Thymus (tissue), 11 donors: ENCODE measurements at regions not wholly inside any gene's neighbourhood (a gene's known extent, or its start where the extent isn't known, plus 50 kb on each side); places are given as distances from the start of the nearest gene placed in this dataset.

ENCODE experiments used
- DNase-seq, 9 donors: peaks; one replicate each; pipeline ENCODE4 v3.0.0-alpha.2; 2013; ENCODE audit warnings: low spot score in 9 of 9, low read depth in 6 of 9, missing footprints in 1 of 9
- H3K27ac ChIP-seq, 2 donors: one replicate each; pipeline ENCODE4 v1.5.1; 2013; ENCODE audit warnings: control low read depth in 1 of 2, low read depth in 1 of 2, low read length in 1 of 2, mild to moderate bottlenecking in 1 of 2, moderate library complexity in 1 of 2
- H3K27me3 ChIP-seq, 2 donors: one replicate each; pipeline ENCODE4 v1.5.1; 2013; ENCODE audit warnings: low read length in 1 of 2; ENCODE audit not compliant: control insufficient read depth in 2 of 2, insufficient read depth in 1 of 2
- H3K36me3 ChIP-seq, 2 donors: one replicate each; pipeline ENCODE4 v1.5.1; 2013; ENCODE audit warnings: low read length in 1 of 2, mild to moderate bottlenecking in 1 of 2, moderate library complexity in 1 of 2; ENCODE audit not compliant: control insufficient read depth in 2 of 2, insufficient read depth in 2 of 2
- H3K4me1 ChIP-seq, 2 donors: one replicate each; pipeline ENCODE4 v1.5.1; 2013; ENCODE audit warnings: low read length in 2 of 2; ENCODE audit not compliant: control insufficient read depth in 2 of 2, insufficient read depth in 2 of 2
- H3K4me3 ChIP-seq, 2 donors: one replicate each; pipeline ENCODE4 v1.5.1; 2013; ENCODE audit warnings: low read length in 2 of 2, control low read depth in 1 of 2, mild to moderate bottlenecking in 1 of 2
- H3K9me3 ChIP-seq, 2 donors: one replicate each; pipeline ENCODE4 v1.5.1; 2013; ENCODE audit warnings: low read length in 1 of 2, mild to moderate bottlenecking in 1 of 2; ENCODE audit not compliant: control insufficient read depth in 2 of 2, insufficient read depth in 1 of 2
- WGBS: extraction: QIAGEN DNeasy Blood & Tissue Kit; methylation state at CpG from one replicate; pipeline ENCODE4 v1.1.7; 2013; 5-methylcytosine and 5-hydroxymethylcytosine counted together
- donor health status: healthy.

GRCh38 chr14:45467023-45467422 is 214.0 kb upstream of the MIS18BP1 start:
- Histone ChIP-seq H3K4me3 (no peak overlapping the region), H3K9me3 (no peaks in the 10 kb centered on the region), H3K27me3 (no peaks in the 10 kb centered on the region), H3K27ac (no peak overlapping the region), H3K36me3 (no peaks in the 10 kb centered on the region), H3K4me1 (no peaks in the 10 kb centered on the region)
- no peak for DNase-seq
- 85% methylated on average over 1 of the region's 1 CpG for WGBS

- no peaks in the 10 kb centered on the region for H3K27me3 ChIP-seq
- DNase-seq = no peak
- no peaks in the 10 kb centered on the region for H3K4me1 ChIP-seq
- no peak overlapping the region for H3K4me3 ChIP-seq
- 64% methylated on average over 1 of the region's 1 CpG for WGBS
- no peaks in the 10 kb centered on the region for H3K9me3 ChIP-seq
- no peaks in the 10 kb centered on the region for H3K36me3 ChIP-seq
- no peak overlapping the region for H3K27ac ChIP-seq
Measured at GRCh38 chr14:45434221-45434620, 181.2 kb upstream of the MIS18BP1 start.

- Histone ChIP-seq H3K27ac (no peak overlapping the region), H3K9me3 (no peaks in the 10 kb centered on the region), H3K4me3 (no peak overlapping the region), H3K36me3 (no peaks in the 10 kb centered on the region), H3K4me1 (no peaks in the 10 kb centered on the region), H3K27me3 (no peaks in the 10 kb centered on the region)
- peak in 3 of 9 donors; percentile 7 to 23 (median 15) for DNase-seq
- WGBS = 2% methylated on average over 2 of the region's 2 CpGs
Measured at GRCh38 chr14:45426685-45427282, 173.8 kb upstream of the MIS18BP1 start.

- DNase-seq = no peak
- Histone ChIP-seq H3K27ac (no peak overlapping the region), H3K36me3 (no peaks in the 10 kb centered on the region), H3K4me1 (no peaks in the 10 kb centered on the region), H3K4me3 (no peak overlapping the region), H3K9me3 (peaks cover 0 to 5% of the 10 kb centered on the region in 2 donors), H3K27me3 (no peaks in the 10 kb centered on the region)
- WGBS = 88% methylated on average over 2 of the region's 2 CpGs
Measured at GRCh38 chr14:45406942-45407341, 153.9 kb upstream of the MIS18BP1 start.

- no peak for DNase-seq
- Histone ChIP-seq H3K27ac (no peak overlapping the region), H3K36me3 (no peaks in the 10 kb centered on the region), H3K4me1 (no peaks in the 10 kb centered on the region), H3K9me3 (no peaks in the 10 kb centered on the region), H3K4me3 (no peak overlapping the region), H3K27me3 (no peaks in the 10 kb centered on the region)
- 49% methylated on average over 4 of the region's 4 CpGs for WGBS
Measured at GRCh38 chr14:45400950-45401640, 148.1 kb upstream of the MIS18BP1 start.

- Histone ChIP-seq H3K9me3 (no peaks in the 10 kb centered on the region), H3K4me1 (no peaks in the 10 kb centered on the region), H3K4me3 (no peak overlapping the region), H3K36me3 (no peaks in the 10 kb centered on the region), H3K27ac (no peak overlapping the region), H3K27me3 (no peaks in the 10 kb centered on the region)
- 55% methylated on average over 1 of the region's 1 CpG for WGBS
- DNase-seq = no peak
Measured at GRCh38 chr14:45400509-45400908, 147.5 kb upstream of the MIS18BP1 start.

- Histone ChIP-seq H3K36me3 (no peaks in the 10 kb centered on the region), H3K27me3 (no peaks in the 10 kb centered on the region), H3K4me1 (no peaks in the 10 kb centered on the region), H3K27ac (no peak overlapping the region), H3K9me3 (peaks cover 0 to 1% of the 10 kb centered on the region in 2 donors), H3K4me3 (no peak overlapping the region)
- WGBS = 90% methylated on average over 2 of the region's 2 CpGs
- no peak for DNase-seq
Measured at GRCh38 chr14:45381091-45381490, 128.1 kb upstream of the MIS18BP1 start.

GRCh38 chr14:45377166-45377565 is 124.2 kb upstream of the MIS18BP1 start:
- Histone ChIP-seq H3K4me1 (no peaks in the 10 kb centered on the region), H3K27ac (no peak overlapping the region), H3K36me3 (no peaks in the 10 kb centered on the region), H3K27me3 (no peaks in the 10 kb centered on the region), H3K9me3 (no peaks in the 10 kb centered on the region), H3K4me3 (no peak overlapping the region)
- 97% methylated on average over 2 of the region's 2 CpGs for WGBS
- no peak for DNase-seq

GRCh38 chr14:45373877-45374276 is 120.9 kb upstream of the MIS18BP1 start:
- H3K4me3 ChIP-seq = no peak overlapping the region
- H3K9me3 ChIP-seq = no peaks in the 10 kb centered on the region
- WGBS = 88% methylated on average over 2 of the region's 2 CpGs
- no peaks in the 10 kb centered on the region for H3K36me3 ChIP-seq
- DNase-seq = no peak
- H3K27ac ChIP-seq = no peak overlapping the region
- H3K4me1 ChIP-seq = no peaks in the 10 kb centered on the region
- no peaks in the 10 kb centered on the region for H3K27me3 ChIP-seq
